ENCODE measurements at regions not wholly inside any gene's neighbourhood (a gene's known extent, or its start where the extent isn't known, plus 50 kb on each side); places are given as distances from the start of the nearest gene placed in this dataset.

DNA sequence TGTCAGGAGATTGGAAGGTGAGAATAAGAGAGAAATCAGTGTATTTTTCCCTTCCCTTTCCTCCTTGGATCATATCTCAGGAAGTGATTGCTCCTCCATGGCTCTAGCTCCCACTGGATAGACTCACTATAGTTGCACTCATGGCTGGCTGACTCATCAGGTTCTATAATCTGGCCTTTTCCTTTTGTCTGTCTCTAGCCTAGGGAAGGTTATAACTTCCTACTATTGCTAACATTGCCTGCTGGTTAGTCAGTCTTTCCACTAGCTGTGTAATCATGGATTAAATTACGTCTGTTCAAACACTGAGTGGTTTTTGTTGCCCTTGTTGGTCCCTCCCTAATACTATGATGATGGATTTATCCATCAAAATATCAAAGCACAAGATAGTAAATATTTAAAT, 195.5 kb upstream of the VEGFC start:
- Histone ChIP-seq H3K4me3 (ENCODE audit: low read length, poor library complexity, severe bottlenecking) (no peak overlapping the region), H3K4me2 (ENCODE audit: low read depth, low read length, poor library complexity, severe bottlenecking) (no peak overlapping the region), H3K36me3 (ENCODE audit: insufficient read depth, low read length) (no peaks in the 10 kb centered on the region), H3F3A (ENCODE audit: low read depth) (no peaks in the 10 kb centered on the region), H3K79me2 (ENCODE audit: insufficient read depth, low read length) (no peaks in the 10 kb centered on the region), H3K9me3 (ENCODE audit: insufficient read depth, low read depth, low read length) (0 out of 2 replicates have a peak, but pooled peaks cover 2% of the 10 kb centered on the region), H4K20me1 (ENCODE audit: insufficient read depth, low read length, poor library complexity, severe bottlenecking) (no peaks in the 10 kb centered on the region), H3K27me3 (ENCODE audit: insufficient read depth, low read length, poor library complexity, severe bottlenecking) (no peaks in the 10 kb centered on the region), H3K9ac (ENCODE audit: low read depth, low read length, poor library complexity, severe bottlenecking) (no peak overlapping the region), H2AFZ (ENCODE audit: low read length) (no peak overlapping the region), H3K9me2 (replicated peaks; ENCODE audit: low read depth, low read length) (no peaks in the 10 kb centered on the region), H3K4me1 (ENCODE audit: insufficient read depth, low read length, poor library complexity, severe bottlenecking) (no peaks in the 10 kb centered on the region)
- TF ChIP-seq CTCF (conservative IDR thresholded peaks at IDR 0.05; ENCODE audit: low read length) (no peak), EZH2phosphoT487 (IDR thresholded peaks at IDR 0.05; ENCODE audit: borderline replicate concordance) (no peak)

DNA sequence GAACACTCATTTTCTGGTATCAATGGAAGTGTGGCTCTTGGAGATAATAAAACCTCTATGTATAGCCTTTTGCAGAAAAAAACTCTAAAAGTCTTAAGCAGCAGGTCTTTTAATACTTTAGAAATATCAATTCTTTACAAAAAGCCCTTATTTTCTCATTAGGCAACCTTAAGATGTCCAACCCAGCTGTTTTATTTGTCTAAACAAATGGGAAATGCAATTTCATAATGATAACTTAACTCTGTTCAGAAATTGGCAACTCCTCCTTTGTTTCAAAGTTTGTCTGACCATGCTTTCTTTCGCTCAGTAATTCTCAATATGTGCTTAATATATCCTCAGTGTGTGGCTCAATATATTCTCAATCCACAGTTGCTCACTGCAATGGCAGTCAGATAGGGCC, 196.5 kb upstream of the VEGFC start:
- H4K20me1 ChIP-seq (ENCODE audit: insufficient read depth, low read length, poor library complexity, severe bottlenecking) = no peaks in the 10 kb centered on the region
- H2AFZ ChIP-seq (ENCODE audit: low read length) = no peak overlapping the region
- H3K4me3 ChIP-seq (ENCODE audit: low read length, poor library complexity, severe bottlenecking) = no peak overlapping the region
- H3K9me2 ChIP-seq (replicated peaks; ENCODE audit: low read depth, low read length) = no peaks in the 10 kb centered on the region
- H3K36me3 ChIP-seq (ENCODE audit: insufficient read depth, low read length) = no peaks in the 10 kb centered on the region
- H3K9ac ChIP-seq (ENCODE audit: low read depth, low read length, poor library complexity, severe bottlenecking) = no peak overlapping the region
- no peaks in the 10 kb centered on the region for H3F3A ChIP-seq (ENCODE audit: low read depth)
- H3K27me3 ChIP-seq (ENCODE audit: insufficient read depth, low read length, poor library complexity, severe bottlenecking) = no peaks in the 10 kb centered on the region
- 0 out of 2 replicates have a peak, but pooled peaks cover 2% of the 10 kb centered on the region for H3K9me3 ChIP-seq (ENCODE audit: insufficient read depth, low read depth, low read length)
- TF ChIP-seq EZH2phosphoT487 (IDR thresholded peaks at IDR 0.05; ENCODE audit: borderline replicate concordance) = no peak
- H3K4me1 ChIP-seq (ENCODE audit: insufficient read depth, low read length, poor library complexity, severe bottlenecking) = no peaks in the 10 kb centered on the region
- no peaks in the 10 kb centered on the region for H3K79me2 ChIP-seq (ENCODE audit: insufficient read depth, low read length)
- no peak overlapping the region for H3K4me2 ChIP-seq (ENCODE audit: low read depth, low read length, poor library complexity, severe bottlenecking)

DNA sequence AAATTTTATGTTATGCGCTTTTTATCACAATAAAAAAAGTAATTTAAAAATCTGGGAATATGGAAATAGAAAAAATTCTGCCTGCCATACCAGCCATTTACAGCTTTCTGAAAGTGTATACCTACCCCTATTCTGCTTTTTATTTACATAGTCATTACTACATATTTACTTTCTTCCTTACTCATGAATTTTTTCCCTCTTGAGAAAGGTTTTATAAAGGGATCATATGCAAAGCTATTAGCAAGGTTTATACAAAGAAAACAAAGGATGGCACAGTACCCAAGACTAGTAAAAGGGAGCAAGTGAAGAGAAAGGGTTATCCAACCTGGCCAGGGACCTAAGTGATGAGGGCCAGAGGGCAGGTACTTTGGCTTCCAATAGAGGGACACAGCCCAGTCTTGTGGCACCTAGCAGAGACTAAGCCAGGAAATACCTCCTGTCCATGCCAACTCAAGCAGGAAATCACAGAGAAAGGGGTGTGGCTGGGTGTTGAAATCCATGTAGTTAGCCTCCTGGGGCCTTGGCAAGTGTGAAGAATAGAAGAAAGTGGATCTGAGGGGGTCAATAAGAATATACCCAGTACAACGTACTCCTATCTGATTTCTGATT, 207.3 kb upstream of the VEGFC start:
- Histone ChIP-seq H3F3A (ENCODE audit: low read depth) (no peaks in the 10 kb centered on the region), H3K4me3 (ENCODE audit: low read length, poor library complexity, severe bottlenecking) (no peak overlapping the region), H3K36me3 (ENCODE audit: insufficient read depth, low read length) (no peaks in the 10 kb centered on the region), H3K79me2 (ENCODE audit: insufficient read depth, low read length) (no peaks in the 10 kb centered on the region), H3K4me2 (ENCODE audit: low read depth, low read length, poor library complexity, severe bottlenecking) (no peak overlapping the region), H3K9me3 (ENCODE audit: insufficient read depth, low read depth, low read length) (no peaks in the 10 kb centered on the region), H3K9me2 (replicated peaks; ENCODE audit: low read depth, low read length) (no peaks in the 10 kb centered on the region), H4K20me1 (ENCODE audit: insufficient read depth, low read length, poor library complexity, severe bottlenecking) (no peaks in the 10 kb centered on the region), H3K9ac (ENCODE audit: low read depth, low read length, poor library complexity, severe bottlenecking) (no peak overlapping the region), H2AFZ (ENCODE audit: low read length) (no peak overlapping the region), H3K27me3 (ENCODE audit: insufficient read depth, low read length, poor library complexity, severe bottlenecking) (no peaks in the 10 kb centered on the region), H3K4me1 (ENCODE audit: insufficient read depth, low read length, poor library complexity, severe bottlenecking) (no peaks in the 10 kb centered on the region)
- TF ChIP-seq EZH2phosphoT487 (IDR thresholded peaks at IDR 0.05; ENCODE audit: borderline replicate concordance) (no peak), CTCF (conservative IDR thresholded peaks at IDR 0.05; ENCODE audit: low read length) (no peak)

Measured in Loucy (cell line).